Putamen (tissue), 1 donor: ENCODE measurements at regions not wholly inside any gene's neighbourhood (a gene's known extent, or its start where the extent isn't known, plus 50 kb on each side); places are given as distances from the start of the nearest gene placed in this dataset.
"Not testable (repeated sequence)": the region's sequence is repeated elsewhere in the genome, so short reads cannot be mapped to it uniquely, and the experiment has no call there.

Source experiments
- DNase-seq: peaks from one replicate; pipeline ENCODE4 v3.0.0-alpha.2; 2016; ENCODE audit warnings: low spot score

DNA sequence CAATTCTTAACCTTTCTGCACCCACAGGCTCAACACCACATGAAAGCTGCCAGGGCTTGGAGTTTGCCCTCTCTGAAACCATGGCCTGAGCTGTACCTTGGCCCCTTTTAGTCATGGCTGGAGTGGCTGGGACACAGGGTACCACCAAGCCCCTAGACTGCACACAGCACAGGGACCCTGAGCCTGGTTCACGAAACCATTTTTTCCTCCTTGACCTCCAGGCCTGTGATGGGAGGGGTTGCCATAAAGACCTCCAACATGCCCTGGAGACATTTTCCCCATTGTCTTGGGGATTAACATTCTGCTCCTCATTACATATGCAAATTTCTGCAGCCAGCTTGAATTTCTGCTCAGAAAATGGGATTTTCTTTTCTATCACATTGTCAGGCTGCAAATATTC lies 113.4 kb downstream of the XPNPEP1 start:
- not testable (repeated sequence) for DNase-seq

DNA sequence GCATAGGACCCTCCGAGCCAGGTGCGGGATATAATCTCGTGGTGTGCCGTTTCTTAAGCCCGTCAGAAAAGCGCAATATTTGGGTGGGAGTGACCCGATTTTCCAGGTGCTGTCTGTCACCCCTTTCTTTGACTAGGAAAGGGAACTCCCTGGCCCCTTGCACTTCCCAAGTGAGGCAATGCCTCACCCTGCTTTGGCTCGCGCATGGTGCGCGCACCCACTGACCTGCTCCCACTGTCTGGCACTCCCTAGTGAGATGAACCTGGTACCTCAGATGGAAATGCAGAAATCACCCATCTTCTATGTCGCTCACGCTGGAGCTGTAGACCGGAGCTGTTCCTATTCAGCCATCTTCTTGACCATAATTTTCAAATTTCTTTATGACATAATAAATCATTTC lies 122.1 kb downstream of the XPNPEP1 start:
- DNase-seq = not testable (repeated sequence)

DNA sequence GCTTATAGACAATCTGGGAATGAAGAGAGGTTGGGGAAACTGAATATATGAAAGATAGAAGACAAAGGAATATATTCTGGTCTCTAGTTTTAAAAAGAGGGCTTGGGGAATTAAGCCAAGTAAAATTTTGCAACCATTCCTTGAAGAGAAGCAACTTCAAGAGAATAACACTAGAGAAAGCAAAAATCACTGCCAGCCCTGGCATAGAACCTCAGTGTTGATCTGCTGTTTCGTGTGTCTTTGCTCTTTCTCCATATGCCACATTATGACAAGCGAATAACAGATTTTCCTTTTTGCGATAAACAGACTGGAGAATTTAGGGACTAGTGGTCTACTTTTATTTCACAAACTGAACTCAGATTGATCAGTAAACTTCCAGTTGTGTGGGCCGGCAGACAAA lies 132.7 kb downstream of the XPNPEP1 start:
- DNase-seq = no peak

DNA sequence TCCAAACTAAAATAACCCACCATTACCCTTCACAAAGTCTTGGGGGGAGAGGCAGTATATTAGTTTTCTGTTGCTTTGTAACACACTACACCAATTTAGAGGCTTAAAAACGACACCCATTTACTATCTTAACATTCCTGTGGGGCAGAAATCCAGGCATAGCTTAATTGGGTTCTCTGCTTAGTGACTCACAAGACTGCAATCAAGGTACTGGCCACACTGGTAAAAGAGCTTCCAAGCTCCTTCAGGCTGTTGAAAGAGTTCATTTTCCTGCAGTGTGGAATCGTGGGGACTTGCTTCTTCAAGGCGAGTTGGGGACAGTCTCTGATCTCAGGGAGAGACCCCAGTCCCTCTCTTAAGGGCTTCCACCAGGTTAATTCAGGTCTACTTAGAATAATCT lies 139.1 kb downstream of the XPNPEP1 start:
- no peak for DNase-seq

DNA sequence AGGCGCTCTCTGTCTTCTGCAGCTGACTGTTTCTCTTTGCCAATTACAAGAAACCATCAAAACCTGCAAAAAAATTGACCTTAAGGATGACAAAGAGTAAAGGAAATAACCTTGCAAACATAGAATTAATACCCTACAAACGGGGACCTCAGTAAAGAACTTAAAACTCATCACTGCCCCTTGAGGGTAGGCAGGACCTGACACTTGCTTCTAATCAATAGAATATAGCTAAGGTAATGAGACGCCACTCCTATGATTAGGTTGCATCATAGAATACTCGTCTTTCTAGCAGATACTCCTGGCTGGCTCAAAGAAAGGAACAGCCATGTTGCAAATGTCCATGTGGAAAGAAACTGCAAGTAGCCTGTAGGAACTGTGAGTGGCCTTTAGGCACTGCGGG lies 140.0 kb downstream of the XPNPEP1 start:
- no peak for DNase-seq

DNA sequence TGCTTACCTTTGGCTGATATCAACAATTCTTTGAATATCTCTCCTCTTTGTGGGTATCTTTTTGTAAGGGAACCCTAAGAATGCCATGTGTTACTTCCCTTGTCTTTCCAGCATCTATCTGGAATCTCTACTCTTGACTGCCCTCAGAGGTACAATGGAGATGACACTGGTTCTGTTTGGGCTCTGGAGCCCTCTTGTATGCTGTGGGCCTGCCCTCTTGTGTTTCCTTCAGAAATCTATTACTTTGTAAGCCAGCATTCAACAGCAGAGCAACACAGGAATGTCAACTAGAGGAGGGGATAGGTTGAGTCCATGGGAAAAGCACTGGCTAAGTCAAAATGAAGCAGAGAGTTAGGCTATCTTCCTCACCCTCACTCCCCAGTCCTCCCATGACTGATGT lies 142.3 kb downstream of the XPNPEP1 start:
- no peak for DNase-seq

DNA sequence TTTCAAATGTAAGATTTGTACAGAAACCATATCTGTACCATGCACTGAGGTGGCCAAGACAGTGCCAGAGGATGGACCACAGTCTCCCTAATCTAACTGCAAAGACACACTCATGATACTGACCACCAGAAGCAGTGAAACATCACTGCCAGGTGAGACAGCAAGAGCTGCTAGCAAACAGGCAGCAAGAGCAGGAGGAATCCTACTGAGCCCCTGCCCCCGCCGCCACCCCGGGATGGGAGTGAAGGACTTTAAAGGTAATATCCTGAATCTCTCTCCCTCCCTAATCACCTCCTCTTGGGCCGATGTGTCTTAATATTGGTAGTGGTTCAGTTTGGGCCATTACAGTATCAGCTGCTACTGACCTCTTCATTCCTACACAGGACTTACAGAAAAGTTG lies 144.3 kb downstream of the XPNPEP1 start:
- DNase-seq = no peak

DNA sequence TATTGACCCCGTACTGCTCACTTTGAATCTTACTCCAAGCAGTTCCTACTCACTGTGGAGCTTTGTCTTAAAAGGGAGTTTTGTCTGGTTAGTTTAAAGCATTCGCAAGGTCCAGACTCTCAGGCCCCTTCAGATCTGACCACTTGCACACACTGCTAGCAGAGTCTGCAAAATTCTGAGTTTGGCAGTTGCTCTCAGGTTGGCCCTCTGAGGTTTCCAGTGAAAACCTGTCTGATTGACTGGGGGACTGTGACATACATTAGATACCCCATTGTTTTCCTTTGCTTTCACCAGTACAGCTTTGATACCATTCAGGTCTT lies 149.2 kb downstream of the XPNPEP1 start:
- DNase-seq = no peak

DNA sequence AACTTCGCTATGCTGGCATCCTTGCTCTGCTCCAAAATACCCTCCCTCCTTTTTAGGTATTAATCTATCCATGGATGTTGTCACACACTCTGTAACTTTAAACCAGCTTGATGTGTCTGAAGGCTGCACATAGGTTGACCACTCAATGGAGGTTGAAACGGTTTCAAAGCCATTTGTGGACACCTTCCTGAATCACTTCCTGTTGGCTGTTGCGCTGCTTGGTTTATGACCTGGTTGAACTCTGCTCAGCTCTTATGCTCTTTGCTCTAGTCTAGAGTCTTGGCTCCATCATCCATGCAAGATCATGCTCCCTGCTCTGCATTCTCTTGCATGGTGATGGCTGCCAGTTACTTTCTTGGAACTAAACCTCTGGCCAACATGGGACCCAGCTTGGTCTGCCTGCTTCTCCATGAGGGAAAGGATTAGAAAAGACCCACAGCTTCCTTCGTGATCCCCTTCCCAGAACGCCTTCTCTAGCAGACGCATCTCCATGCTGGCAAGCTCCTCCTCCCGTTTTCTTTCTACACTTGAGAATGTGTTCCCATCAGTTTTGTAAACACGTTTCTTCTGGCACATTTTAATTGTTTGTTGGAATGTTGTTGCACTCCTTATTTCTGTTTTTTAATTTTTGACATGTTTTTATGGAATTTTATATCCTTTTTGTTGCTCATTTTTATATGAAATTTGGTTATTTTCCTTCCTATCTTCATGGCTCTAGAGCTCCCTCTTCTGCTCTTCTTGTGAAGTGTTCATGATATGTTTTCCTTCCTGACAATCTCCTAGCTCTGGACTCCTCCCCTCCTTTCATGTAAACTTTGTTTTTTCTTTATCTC lies 149.8 kb downstream of the XPNPEP1 start:
- DNase-seq = no peak

DNA sequence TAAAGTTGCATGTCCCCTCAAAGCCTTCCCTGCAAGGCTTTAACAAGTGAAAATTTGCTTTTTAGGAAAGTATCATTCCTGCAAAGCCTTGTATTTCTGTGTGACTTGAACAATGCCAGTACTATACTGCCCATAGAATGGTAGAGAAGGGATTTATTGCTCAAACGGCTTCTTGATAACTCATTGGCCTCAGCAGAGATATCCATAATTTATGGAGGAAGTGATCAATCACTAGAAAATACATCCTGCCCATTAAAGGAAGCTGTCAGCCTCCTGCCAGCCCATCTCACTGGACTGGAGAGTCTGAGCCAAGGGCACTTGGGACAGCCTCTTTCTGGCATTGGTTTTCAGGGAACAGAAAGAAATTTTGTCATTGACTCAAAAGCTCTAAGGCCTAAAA lies 152.6 kb downstream of the XPNPEP1 start:
- no peak for DNase-seq

DNA sequence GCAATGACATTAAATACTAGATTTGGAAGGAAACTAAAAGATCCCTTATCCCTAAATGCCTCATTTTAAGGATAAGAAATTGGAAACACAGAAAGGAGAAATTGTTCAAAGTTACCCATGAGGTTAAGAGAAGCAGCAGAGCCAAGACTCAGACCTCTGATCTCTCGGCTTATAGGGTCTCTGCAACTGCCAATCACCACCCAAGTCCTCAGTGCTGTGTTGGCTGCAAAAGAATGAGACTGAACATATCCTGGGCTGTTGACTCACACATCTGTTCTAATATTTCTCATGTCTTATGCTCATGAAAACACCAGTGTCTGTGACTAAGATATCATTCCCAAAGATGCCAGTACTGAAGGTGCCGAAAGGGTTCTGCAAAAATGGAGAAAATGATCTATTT lies 153.3 kb downstream of the XPNPEP1 start:
- no peak for DNase-seq

DNA sequence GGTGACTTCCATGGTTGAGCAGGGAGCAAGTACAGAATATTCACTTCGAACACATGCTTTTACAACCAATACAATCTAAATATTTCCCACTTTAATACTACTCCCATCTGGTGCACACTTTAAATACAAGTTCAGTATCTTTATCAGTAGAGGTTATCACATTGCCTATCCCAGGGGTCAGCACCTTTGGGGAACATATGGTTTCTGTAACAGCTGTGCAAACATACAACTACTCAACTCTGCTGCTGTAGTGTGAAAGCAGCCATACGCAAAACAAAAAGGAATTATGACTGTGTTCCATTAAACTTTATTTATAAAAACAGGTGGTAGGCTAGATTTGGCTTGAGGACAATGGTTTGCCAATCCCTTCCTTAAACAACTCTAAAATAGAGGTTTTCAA lies 157.5 kb downstream of the XPNPEP1 start:
- DNase-seq = no peak

DNA sequence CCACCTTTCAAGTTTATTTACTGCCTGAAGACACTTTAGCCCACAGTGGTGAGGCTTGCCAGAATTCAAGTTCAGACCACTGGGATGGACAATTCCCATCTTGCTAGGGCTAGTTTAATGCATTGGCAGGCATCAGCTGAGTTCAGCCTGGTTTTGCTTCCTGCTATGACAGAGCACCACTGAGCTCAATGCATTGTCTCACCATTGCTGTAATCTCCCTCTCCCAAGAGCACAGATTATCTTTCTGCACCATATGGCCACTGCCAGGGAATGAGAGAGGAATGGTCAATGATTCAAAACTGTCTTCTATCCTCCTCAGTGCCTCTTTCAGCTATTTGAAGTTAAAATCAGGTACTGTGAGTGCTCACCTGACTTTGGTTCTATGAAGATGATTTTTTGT lies 160.8 kb downstream of the XPNPEP1 start:
- no peak for DNase-seq

DNA sequence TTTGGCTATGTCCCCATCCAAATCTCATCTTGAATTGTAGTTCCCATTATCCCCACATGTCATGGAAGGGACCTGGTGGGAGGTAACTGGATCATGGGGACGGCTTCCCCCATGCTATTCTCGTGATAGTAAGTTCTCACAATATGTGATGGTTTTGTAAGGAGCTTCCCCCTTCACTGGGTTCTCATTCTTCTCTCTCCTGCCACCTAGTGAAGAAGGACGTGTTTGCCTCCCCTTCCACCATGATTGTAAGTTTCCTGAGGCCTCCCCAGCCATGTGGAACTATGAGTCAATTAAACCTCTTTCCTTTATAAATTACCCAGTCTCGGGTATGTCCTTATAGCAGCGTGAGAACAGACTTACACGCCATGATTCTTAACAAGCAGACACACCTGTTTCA lies 165.6 kb downstream of the XPNPEP1 start:
- DNase-seq = not testable (repeated sequence)

DNA sequence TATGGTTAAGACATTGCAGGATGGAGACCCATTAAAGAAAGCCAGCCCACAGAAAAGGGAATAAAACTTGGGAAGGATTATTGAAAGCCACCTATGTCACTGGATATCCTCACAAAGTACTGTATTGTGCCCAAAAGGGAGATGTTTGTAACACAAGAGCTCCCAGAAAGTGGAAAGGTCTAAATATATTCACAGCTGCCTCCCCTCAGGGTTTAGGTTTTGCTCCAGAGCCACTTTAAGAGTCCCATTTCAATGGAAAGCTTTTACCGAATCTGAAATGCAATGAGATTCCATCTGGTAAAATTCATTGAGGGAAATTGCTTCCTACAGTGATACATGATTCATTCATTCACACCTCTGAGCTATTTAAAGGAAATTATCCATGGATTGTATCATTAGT lies 176.4 kb downstream of the XPNPEP1 start:
- no peak for DNase-seq

DNA sequence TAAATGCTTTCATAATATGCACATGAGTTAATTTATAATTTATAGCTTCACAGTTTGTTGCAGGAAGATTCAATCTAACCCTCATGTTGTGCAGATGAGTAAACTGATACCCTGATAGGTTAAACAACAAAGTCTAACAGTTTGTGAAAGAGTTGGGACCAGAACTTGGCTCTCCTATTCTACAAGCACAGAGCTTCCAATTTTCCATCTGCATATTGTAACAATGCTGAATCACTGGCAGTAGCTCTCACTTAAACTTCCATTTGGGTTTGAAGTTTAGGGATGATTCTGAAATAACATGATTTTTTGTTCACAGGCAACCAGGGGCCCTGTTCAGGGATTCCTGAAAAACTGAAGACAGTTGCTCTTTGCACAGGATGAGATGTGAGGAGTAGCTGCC lies 179.3 kb downstream of the XPNPEP1 start:
- DNase-seq = no peak

DNA sequence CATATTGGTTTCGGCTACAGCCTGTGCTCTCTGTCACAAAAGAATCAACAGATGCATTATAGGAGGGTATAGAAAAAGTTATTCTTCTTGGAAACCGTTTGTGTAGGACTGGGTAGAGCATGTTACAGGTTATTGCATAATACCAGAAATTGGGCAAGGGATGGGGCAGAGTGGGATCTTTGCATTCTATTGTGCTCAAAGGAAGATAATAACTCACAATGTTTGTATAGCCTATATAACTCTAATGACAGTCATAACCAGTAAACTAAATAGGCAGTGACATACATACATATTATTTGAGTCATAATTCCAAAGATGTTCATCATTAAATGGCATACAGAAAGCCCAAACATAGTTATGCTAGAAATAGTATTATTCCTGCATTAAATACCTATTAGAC lies 179.7 kb downstream of the XPNPEP1 start:
- no peak for DNase-seq

DNA sequence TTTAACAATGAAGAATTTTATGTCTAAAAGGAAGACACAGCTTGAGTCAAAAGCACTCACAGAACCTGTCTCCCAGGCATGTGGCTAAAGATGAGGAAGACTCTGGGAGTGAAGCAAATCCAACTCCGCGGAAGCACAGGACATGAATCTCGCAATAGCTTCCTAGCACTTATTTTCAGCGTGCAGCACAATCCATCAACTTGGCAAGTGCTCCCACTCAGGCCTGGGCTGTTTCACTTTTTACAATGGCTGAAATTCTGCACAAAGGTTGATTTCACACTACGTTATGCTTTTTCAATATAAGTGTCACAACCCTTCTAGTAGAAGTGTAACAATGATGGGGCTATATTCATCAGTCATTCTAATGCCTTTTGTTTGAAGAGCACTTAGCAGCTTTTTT lies 180.2 kb downstream of the XPNPEP1 start:
- no peak for DNase-seq

DNA sequence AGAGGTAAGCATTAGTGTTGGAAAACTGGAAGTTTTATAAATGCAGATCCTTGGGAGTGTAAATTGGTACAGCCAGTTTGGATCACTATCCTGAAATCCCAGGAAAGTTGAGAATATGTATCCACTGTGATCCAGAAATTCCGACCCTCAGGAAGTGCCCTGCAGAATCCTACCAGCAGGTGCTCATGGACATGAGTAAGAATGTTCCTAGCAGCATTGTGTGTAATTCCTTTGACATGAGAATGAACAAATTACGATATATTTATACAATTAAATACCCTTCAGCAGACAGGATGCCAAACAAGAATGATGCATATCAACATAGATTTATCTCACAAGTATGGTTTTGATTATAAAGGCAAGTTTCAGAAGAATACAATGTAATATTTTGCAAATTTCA lies 181.6 kb downstream of the XPNPEP1 start:
- no peak for DNase-seq

DNA sequence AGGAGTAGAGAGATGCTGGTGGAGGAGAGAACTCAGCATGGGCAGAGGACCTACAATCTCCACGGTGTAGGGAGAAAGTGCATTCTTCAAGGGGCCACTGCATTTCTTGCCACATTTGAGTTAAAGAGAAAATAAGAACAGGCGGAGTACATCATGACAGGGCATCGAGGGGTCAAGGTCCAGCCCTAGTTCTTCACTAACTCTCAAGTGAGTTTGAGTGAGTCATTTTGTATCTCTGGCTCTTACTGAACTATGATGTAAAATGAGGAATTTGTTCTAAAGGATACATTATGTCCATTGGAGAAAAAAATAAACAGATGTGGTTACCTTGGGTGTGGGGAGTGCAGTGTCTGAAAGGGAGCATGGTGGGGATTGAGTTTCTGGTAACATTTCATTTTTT lies 182.9 kb downstream of the XPNPEP1 start:
- no peak for DNase-seq

DNA sequence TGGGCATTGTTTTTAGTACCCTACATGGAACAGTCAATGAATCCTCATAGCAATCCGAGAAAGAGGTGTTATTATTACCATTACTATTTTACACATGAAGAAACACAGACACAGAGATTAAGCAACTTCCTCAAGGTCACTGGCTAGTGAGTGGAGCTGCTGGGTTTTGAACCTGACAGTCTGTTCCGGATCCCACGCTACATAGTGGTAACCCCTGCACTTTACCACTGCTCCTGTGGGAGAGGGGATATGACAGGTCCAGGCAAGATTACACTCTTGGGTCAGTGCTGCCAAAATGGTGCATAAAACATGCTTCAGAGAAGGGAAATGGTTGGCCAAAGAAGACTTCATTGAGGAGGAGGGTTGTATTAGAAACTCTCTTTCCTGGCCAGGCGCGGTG lies 185.7 kb downstream of the XPNPEP1 start:
- no peak for DNase-seq

DNA sequence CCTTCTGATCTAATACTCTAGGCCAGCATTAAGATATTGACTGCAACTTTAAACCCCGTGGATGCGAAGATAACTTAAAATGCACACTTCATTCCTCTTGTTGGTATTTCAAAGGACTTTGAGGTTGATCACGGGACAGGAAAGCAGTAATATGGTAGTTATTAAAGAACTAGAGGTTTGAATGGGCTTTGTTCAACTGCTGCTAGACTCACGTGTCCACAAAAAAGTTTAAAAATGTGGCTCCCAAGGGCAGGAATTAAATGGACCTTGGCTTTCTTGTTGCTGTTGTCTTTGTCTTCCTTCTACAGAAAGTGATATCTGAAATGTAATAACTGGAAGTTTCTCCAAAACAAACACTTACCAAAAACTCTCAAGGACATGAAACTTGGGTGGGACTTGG lies 186.3 kb downstream of the XPNPEP1 start:
- DNase-seq = no peak

DNA sequence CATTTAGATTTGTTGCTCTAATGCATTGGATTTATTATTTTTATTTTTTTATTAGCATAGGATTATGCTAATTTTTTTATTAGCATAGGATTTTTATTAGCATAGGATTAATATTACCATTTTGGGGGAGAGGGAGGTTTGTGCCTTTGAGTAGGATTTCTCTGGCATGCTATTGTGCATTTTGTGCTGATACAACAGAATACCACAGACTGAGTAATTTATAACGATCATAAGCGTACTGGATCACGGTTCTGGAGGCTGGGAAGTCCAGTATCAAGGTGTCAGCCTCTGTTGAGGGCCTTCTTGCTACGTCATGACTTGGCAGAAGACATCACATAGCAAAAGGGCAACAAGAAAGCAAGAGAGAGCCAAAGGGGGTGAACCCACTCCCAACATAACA lies 187.5 kb downstream of the XPNPEP1 start:
- no peak for DNase-seq

DNA sequence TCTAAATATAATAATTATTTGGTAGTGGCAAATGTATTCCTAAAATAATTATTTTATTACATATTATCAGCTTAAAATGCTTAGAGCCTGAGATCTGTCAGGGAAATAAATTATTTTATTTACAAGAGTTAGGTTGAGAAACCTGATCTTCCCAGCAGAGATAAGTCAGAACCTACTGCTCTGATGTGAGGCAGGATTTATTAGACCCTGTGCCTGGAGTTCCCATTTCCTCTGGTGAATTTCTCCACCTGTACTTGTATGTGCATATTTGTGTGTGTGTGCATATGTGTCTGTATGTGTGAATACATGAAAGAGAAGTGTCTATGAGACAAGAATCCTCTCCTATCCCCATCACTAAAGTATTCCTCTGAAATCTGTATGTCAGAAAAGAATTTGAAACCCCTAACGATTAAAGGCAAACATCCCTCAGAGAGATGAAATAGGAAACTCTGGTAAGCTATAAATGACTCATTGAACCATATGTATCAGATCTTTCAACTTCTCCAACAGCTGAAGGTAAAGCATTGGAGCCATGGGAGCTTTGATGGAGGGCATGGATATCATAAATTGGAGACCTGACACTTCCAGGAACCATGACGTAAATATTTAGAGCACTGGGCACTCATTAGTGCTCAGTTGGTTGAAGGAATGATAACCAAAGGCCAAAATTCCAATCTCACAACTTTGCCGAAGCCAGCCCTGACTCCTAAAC lies 190.9 kb downstream of the XPNPEP1 start:
- no peak for DNase-seq
